ENCODE measurements at regions not wholly inside any gene's neighbourhood (a gene's known extent, or its start where the extent isn't known, plus 50 kb on each side); places are given as distances from the start of the nearest gene placed in this dataset.

DNA sequence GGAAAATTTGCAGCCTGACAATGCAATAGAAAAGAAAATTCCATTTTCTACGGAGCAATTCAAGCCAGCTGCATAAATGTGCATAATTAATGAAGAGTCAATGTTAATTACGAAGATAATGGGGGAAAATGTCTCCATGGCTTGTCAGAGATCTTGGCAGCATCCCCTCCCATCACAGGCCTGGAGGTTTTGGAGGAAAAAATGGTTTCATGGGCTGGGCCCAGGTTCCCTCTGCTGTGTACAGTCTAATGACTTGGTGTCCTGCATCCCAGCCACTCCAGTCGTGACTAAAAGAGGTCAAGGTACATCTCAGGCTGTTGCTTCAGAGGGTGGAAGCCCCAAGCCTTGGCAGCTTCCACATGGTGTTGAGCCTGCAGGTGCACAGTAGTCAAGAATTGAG is 779.7 kb downstream of the DCDC2C start:
- Histone ChIP-seq H3K27ac (no peak overlapping the region), H3K36me3 (no peaks in the 10 kb centered on the region), H3K9me3 (peaks cover 4 to 14% of the 10 kb centered on the region in 2 donors), H3K27me3 (no peaks in the 10 kb centered on the region), H3K4me1 (no peaks in the 10 kb centered on the region), H3K4me3 (no peak overlapping the region)
- DNase-seq (ENCODE audit: low spot score in 2 of 2): no peak
- intact Hi-C loops (cut with DNase I; ENCODE audit: low total_unique reads): no loop called here
- TF ChIP-seq, protein P1, sequence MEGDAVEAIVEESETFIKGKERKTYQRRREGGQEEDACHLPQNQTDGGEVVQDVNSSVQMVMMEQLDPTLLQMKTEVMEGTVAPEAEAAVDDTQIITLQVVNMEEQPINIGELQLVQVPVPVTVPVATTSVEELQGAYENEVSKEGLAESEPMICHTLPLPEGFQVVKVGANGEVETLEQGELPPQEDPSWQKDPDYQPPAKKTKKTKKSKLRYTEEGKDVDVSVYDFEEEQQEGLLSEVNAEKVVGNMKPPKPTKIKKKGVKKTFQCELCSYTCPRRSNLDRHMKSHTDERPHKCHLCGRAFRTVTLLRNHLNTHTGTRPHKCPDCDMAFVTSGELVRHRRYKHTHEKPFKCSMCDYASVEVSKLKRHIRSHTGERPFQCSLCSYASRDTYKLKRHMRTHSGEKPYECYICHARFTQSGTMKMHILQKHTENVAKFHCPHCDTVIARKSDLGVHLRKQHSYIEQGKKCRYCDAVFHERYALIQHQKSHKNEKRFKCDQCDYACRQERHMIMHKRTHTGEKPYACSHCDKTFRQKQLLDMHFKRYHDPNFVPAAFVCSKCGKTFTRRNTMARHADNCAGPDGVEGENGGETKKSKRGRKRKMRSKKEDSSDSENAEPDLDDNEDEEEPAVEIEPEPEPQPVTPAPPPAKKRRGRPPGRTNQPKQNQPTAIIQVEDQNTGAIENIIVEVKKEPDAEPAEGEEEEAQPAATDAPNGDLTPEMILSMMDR (IDR thresholded peaks at IDR 0.05): no peak
- TF ChIP-seq POLR2A (IDR thresholded peaks at IDR 0.05) (no peak), POLR2AphosphoS5 (IDR thresholded peaks at IDR 0.05) (no peak)

GRCh38 chr2:4486971-4487370 is 783.6 kb downstream of the DCDC2C start:
- Histone ChIP-seq H3K9me3 (peaks cover 4 to 10% of the 10 kb centered on the region in 2 donors), H3K36me3 (no peaks in the 10 kb centered on the region), H3K27ac (no peak overlapping the region), H3K27me3 (no peaks in the 10 kb centered on the region), H3K4me1 (no peaks in the 10 kb centered on the region), H3K4me3 (no peak overlapping the region)
- intact Hi-C loops (cut with DNase I; ENCODE audit: low total_unique reads): no loop called here
- TF ChIP-seq POLR2AphosphoS5 (IDR thresholded peaks at IDR 0.05): no peak
- TF ChIP-seq, protein P1 (IDR thresholded peaks at IDR 0.05): no peak
- TF ChIP-seq POLR2A (IDR thresholded peaks at IDR 0.05): no peak
- no peak for DNase-seq (ENCODE audit: low spot score in 2 of 2)

- intact Hi-C loops (cut with DNase I; ENCODE audit: low total_unique reads): no loop called here
- Histone ChIP-seq H3K36me3 (no peaks in the 10 kb centered on the region), H3K27ac (no peak overlapping the region), H3K9me3 (no peaks in the 10 kb centered on the region), H3K4me1 (no peaks in the 10 kb centered on the region), H3K4me3 (no peak overlapping the region), H3K27me3 (no peaks in the 10 kb centered on the region)
- TF ChIP-seq POLR2AphosphoS5 (IDR thresholded peaks at IDR 0.05) (no peak), POLR2A (IDR thresholded peaks at IDR 0.05) (no peak)
- TF ChIP-seq, protein P1 (IDR thresholded peaks at IDR 0.05): no peak
- no peak for DNase-seq (ENCODE audit: low spot score in 2 of 2)
Observed at GRCh38 chr2:4499316-4500030, 796.1 kb downstream of the DCDC2C start.

- intact Hi-C loops (cut with DNase I; ENCODE audit: low total_unique reads): no loop called here
Observed at GRCh38 chr2:4501525-4501924, 798.1 kb downstream of the DCDC2C start.

DNA sequence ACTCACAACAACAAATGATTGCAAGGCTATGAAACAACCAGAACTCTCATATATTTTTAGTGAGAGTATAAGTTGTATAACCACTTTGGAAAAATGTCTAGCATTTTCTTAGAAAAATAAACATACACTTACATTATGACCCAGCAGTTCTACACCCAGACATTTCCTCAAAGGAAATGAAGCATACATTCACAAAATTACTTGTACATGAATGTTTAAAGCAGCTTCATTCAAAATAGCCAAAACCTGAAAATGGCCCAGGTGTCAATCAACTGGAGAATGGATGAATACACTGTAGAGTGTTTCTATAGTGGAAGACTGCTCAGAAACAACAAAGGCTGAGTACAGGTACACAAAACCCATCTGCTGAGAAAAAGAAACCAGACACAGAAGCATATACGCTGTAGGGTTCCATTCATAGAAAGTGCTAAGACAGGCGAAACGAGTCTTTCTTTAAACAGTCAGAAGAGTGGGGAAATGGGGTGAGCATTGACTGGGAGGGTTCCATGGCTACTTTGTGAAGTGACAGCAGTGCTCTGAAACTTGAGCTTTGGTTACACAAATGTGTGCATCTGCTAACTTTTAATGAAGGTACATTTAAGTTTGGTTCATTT is 799.0 kb downstream of the DCDC2C start:
- TF ChIP-seq, protein P1 (IDR thresholded peaks at IDR 0.05): no peak
- no peak for TF ChIP-seq POLR2A (IDR thresholded peaks at IDR 0.05)
- TF ChIP-seq POLR2AphosphoS5 (IDR thresholded peaks at IDR 0.05): no peak
- H3K9me3 ChIP-seq: no peaks in the 10 kb centered on the region
- H3K4me1 ChIP-seq: no peaks in the 10 kb centered on the region
- no peak overlapping the region for H3K27ac ChIP-seq
- no peaks in the 10 kb centered on the region for H3K36me3 ChIP-seq
- no peak overlapping the region for H3K4me3 ChIP-seq
- intact Hi-C loops (cut with DNase I; ENCODE audit: low total_unique reads): no loop called here
- no peaks in the 10 kb centered on the region for H3K27me3 ChIP-seq
- no peak for DNase-seq (ENCODE audit: low spot score in 2 of 2)

More at GRCh38 chr2:4501525-4501924, 798.1 kb downstream of the DCDC2C start:
- H3K27ac ChIP-seq: no peak overlapping the region
- DNase-seq (ENCODE audit: low spot score in 2 of 2): no peak
- no peaks in the 10 kb centered on the region for H3K4me1 ChIP-seq
- TF ChIP-seq POLR2AphosphoS5 (IDR thresholded peaks at IDR 0.05) (no peak), POLR2A (IDR thresholded peaks at IDR 0.05) (no peak)
- TF ChIP-seq, protein P1 (IDR thresholded peaks at IDR 0.05): no peak
- no peaks in the 10 kb centered on the region for H3K9me3 ChIP-seq
- no peaks in the 10 kb centered on the region for H3K27me3 ChIP-seq
- no peak overlapping the region for H3K4me3 ChIP-seq
- no peaks in the 10 kb centered on the region for H3K36me3 ChIP-seq

All from breast epithelium (tissue), 4 donors.